ENCODE measurements at regions not wholly inside any gene's neighbourhood (a gene's known extent, or its start where the extent isn't known, plus 50 kb on each side); places are given as distances from the start of the nearest gene placed in this dataset.

DNA sequence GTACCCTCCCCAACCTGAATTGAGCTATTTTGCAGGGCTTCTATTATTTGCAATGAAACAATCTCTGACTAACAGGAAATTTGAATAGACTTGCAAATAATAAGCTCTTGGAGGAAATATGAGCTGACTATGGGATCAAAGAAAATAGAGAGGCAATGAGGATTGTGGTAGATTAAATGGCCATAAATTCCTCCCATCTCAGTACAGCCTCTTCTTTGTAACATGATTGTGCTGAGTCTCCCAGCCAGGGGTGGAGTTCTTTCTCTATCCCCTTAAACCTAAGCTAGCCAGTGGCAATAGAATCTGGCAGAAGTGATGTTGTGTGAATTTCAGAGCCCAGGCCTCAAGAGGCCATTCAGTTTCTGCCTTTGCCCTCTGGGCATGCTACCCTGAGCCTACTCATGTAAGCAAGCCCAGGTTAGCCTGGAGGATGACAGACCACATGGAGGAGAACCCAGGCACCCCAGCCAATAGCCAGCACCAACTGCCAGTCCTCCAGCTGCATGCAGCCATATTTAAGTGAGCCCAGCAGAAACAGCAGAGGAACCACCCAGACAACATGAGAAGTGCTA is 86.8 kb upstream of the TP53I11 start:
- CTCF ChIA-PET: interaction anchor here (1.4 to 1.5 kb wide), 2 partner anchors 10 to 101 kb away, joined by 3 to 6 read pairs; no protein-coding TSS in a partner anchor

DNA sequence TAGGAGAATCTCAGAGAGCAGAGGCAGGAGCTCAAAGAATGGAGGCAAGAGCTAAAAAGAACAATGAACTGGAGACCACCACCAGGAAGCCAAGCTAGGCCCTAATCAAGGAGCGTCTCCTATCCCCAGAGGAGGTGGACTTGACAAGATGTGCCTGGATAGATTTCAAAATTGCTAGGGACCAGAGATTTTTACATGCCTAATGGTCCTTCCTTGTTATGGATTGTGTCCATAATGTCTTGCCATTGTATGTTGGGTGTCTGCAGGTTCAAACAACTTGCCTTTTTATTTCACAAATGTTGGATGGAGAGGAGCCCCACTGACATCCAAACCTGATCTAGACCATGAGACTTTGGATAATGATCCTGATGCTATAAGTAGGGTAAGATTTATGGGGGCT is 88.2 kb upstream of the TP53I11 start:
- no peaks in the 10 kb centered on the region for H4K20me1 ChIP-seq (replicated peaks; ENCODE audit: control insufficient read depth, extremely low read depth, insufficient read depth, low read length)
- no peaks in the 10 kb centered on the region for H3K4me1 ChIP-seq (ENCODE audit: control insufficient read depth, extremely low read depth, insufficient read depth, low read length)
- CTCF ChIA-PET: interaction anchor here (0.9 to 1.5 kb wide), 2 partner anchors 11 to 103 kb away, joined by 3 read pairs; no protein-coding TSS in a partner anchor
- no peak overlapping the region for H3K9ac ChIP-seq (replicated peaks; ENCODE audit: extremely low read depth, insufficient read depth, low read length)
- H3K27me3 ChIP-seq (ENCODE audit: control insufficient read depth in 2 of 2, insufficient read depth in 2 of 2, low read length in 2 of 2): peaks cover 0 to 2% of the 10 kb centered on the region in 2 experiments
- DNase-seq (ENCODE audit: low read depth, low spot score) (no peak), FAIRE-seq (no peak)
- no peaks in the 10 kb centered on the region for H3K9me1 ChIP-seq (replicated peaks; ENCODE audit: control insufficient read depth, extremely low read depth, insufficient read depth, low read length)
- H3K4me2 ChIP-seq (ENCODE audit: insufficient read depth, low read length): no peak overlapping the region
- BruUV-seq (replicated peaks): no TSS peak
- H3K27ac ChIP-seq (ENCODE audit: insufficient read depth, low read depth, low read length): no peak overlapping the region
- H3K4me3 ChIP-seq (replicated peaks in 1 of 3; ENCODE audit: insufficient read depth in 1 of 3, low read depth in 1 of 3, low read length in 3 of 3): no peak overlapping the region
- no peak overlapping the region for H2AFZ ChIP-seq (ENCODE audit: low read depth, low read length)
- no peaks in the 10 kb centered on the region for H3K79me2 ChIP-seq (ENCODE audit: control insufficient read depth, insufficient read depth, low read length)
- TF ChIP-seq GATA2 (IDR thresholded peaks at IDR 0.05; ENCODE audit: insufficient read depth, insufficient read length, low read depth, low read length) (no peak), FOS (IDR thresholded peaks at IDR 0.05; ENCODE audit: borderline replicate concordance, insufficient read depth, low read length) (no peak), POLR2AphosphoS5 (IDR thresholded peaks at IDR 0.05; ENCODE audit: insufficient read depth, low read depth, low read length) (no peak), POLR2A (IDR thresholded peaks at IDR 0.05; ENCODE audit: low read depth, low read length) (no peak), JUN (IDR thresholded peaks at IDR 0.05; ENCODE audit: borderline replicate concordance, insufficient read depth, insufficient read length, low read depth) (no peak), EZH2 (IDR thresholded peaks at IDR 0.05; ENCODE audit: borderline replicate concordance, low read depth, low read length, severe bottlenecking) (no peak), MYC (IDR thresholded peaks at IDR 0.05; ENCODE audit: low read depth, low read length) (no peak)
- TF ChIP-seq, protein P1, sequence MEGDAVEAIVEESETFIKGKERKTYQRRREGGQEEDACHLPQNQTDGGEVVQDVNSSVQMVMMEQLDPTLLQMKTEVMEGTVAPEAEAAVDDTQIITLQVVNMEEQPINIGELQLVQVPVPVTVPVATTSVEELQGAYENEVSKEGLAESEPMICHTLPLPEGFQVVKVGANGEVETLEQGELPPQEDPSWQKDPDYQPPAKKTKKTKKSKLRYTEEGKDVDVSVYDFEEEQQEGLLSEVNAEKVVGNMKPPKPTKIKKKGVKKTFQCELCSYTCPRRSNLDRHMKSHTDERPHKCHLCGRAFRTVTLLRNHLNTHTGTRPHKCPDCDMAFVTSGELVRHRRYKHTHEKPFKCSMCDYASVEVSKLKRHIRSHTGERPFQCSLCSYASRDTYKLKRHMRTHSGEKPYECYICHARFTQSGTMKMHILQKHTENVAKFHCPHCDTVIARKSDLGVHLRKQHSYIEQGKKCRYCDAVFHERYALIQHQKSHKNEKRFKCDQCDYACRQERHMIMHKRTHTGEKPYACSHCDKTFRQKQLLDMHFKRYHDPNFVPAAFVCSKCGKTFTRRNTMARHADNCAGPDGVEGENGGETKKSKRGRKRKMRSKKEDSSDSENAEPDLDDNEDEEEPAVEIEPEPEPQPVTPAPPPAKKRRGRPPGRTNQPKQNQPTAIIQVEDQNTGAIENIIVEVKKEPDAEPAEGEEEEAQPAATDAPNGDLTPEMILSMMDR (IDR thresholded peaks at IDR 0.05; ENCODE audit: extremely low read depth in 1 of 2, insufficient read depth in 1 of 2, low read depth in 1 of 2, low read length in 2 of 2): no peak
- TF ChIP-seq, protein P2, sequence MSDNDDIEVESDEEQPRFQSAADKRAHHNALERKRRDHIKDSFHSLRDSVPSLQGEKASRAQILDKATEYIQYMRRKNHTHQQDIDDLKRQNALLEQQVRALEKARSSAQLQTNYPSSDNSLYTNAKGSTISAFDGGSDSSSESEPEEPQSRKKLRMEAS (IDR thresholded peaks at IDR 0.05; ENCODE audit: insufficient read depth, insufficient read length): no peak
- intact Hi-C loops (cut with micrococcal nuclease) (no loop called here), dilution Hi-C loops (cut with MboI; ENCODE audit: extremely low pct_ligation_motif_present, low sequenced_read_pairs) (no loop called here)
- POLR2A ChIA-PET: no interaction called here
- no peaks in the 10 kb centered on the region for H3K36me3 ChIP-seq (ENCODE audit: control insufficient read depth in 2 of 2, extremely low read depth in 1 of 2, insufficient read depth in 2 of 2, low read length in 2 of 2)
- no peaks in the 10 kb centered on the region for H3K9me3 ChIP-seq (replicated peaks; ENCODE audit: control insufficient read depth, insufficient read depth, low read length)

More for the DNA sequence above, 86.8 kb upstream of the TP53I11 start:
- no peak overlapping the region for H3K4me3 ChIP-seq (replicated peaks in 1 of 3; ENCODE audit: insufficient read depth in 1 of 3, low read depth in 1 of 3, low read length in 3 of 3)
- H2AFZ ChIP-seq (ENCODE audit: low read depth, low read length): no peak overlapping the region
- dilution Hi-C loops (cut with MboI; ENCODE audit: extremely low pct_ligation_motif_present, low sequenced_read_pairs): no loop called here
- no TSS peak for BruUV-seq (replicated peaks)
- intact Hi-C loops (cut with micrococcal nuclease): no loop called here
- peaks cover 0 to 2% of the 10 kb centered on the region in 2 experiments for H3K27me3 ChIP-seq (ENCODE audit: control insufficient read depth in 2 of 2, insufficient read depth in 2 of 2, low read length in 2 of 2)
- DNase-seq (ENCODE audit: low read depth, low spot score): no peak
- no peaks in the 10 kb centered on the region for H3K36me3 ChIP-seq (ENCODE audit: control insufficient read depth in 2 of 2, extremely low read depth in 1 of 2, insufficient read depth in 2 of 2, low read length in 2 of 2)
- H3K9me3 ChIP-seq (replicated peaks; ENCODE audit: control insufficient read depth, insufficient read depth, low read length): no peaks in the 10 kb centered on the region
- no peak for TF ChIP-seq POLR2A (IDR thresholded peaks at IDR 0.05; ENCODE audit: low read depth, low read length)
- H4K20me1 ChIP-seq (replicated peaks; ENCODE audit: control insufficient read depth, extremely low read depth, insufficient read depth, low read length): no peaks in the 10 kb centered on the region
- FAIRE-seq: no peak
- POLR2A ChIA-PET: no interaction called here
- H3K9ac ChIP-seq (replicated peaks; ENCODE audit: extremely low read depth, insufficient read depth, low read length): no peak overlapping the region
- no peak overlapping the region for H3K27ac ChIP-seq (ENCODE audit: insufficient read depth, low read depth, low read length)
- no peaks in the 10 kb centered on the region for H3K4me1 ChIP-seq (ENCODE audit: control insufficient read depth, extremely low read depth, insufficient read depth, low read length)
- no peaks in the 10 kb centered on the region for H3K79me2 ChIP-seq (ENCODE audit: control insufficient read depth, insufficient read depth, low read length)
- no peaks in the 10 kb centered on the region for H3K9me1 ChIP-seq (replicated peaks; ENCODE audit: control insufficient read depth, extremely low read depth, insufficient read depth, low read length)
- no peak overlapping the region for H3K4me2 ChIP-seq (ENCODE audit: insufficient read depth, low read length)
